GM12864 (cell line): ENCODE measurements at regions not wholly inside any gene's neighbourhood (a gene's known extent, or its start where the extent isn't known, plus 50 kb on each side); places are given as distances from the start of the nearest gene placed in this dataset.

Source experiments
- DNase-seq: peaks from one replicate; pipeline ENCODE4 v3.0.0-alpha.2; 2011; ENCODE audit warnings: low read depth
- H3K4me3 ChIP-seq: 2 replicates; pipeline ENCODE4 v1.5.1; 2011; ENCODE audit warnings: mild to moderate bottlenecking, low read depth, low read length, control low read depth
- CTCF ChIP-seq: IDR thresholded peaks from 2 replicates; pipeline ENCODE4 v1.5.1; 2011; ENCODE audit warnings: low read depth, mild to moderate bottlenecking, moderate library complexity, low read length, control low read depth, inconsistent platforms; ENCODE audit errors: missing control alignments

GRCh38 chr14:82492157-82492556 lies 958.5 kb upstream of the SEL1L start:
- no peak for TF ChIP-seq CTCF
- DNase-seq: no peak
- H3K4me3 ChIP-seq: no peak overlapping the region

GRCh38 chr14:82500222-82500621 lies 966.6 kb upstream of the SEL1L start:
- no peak overlapping the region for H3K4me3 ChIP-seq
- no peak for DNase-seq
- no peak for TF ChIP-seq CTCF

GRCh38 chr14:82501554-82501953 lies 967.9 kb upstream of the SEL1L start:
- TF ChIP-seq CTCF: no peak
- no peak overlapping the region for H3K4me3 ChIP-seq
- no peak for DNase-seq

GRCh38 chr14:82502043-82502442 lies 968.4 kb upstream of the SEL1L start:
- no peak overlapping the region for H3K4me3 ChIP-seq
- no peak for TF ChIP-seq CTCF
- DNase-seq: no peak

- no peak for TF ChIP-seq CTCF
- DNase-seq: no peak
- H3K4me3 ChIP-seq: no peak overlapping the region
Observed at GRCh38 chr14:82504894-82505293, 971.2 kb upstream of the SEL1L start.

GRCh38 chr14:82510007-82510406 lies 976.4 kb upstream of the SEL1L start:
- DNase-seq: no peak
- TF ChIP-seq CTCF: no peak
- H3K4me3 ChIP-seq: no peak overlapping the region

GRCh38 chr14:82511399-82511798 lies 977.7 kb upstream of the SEL1L start:
- DNase-seq: no peak
- H3K4me3 ChIP-seq: no peak overlapping the region
- no peak for TF ChIP-seq CTCF
